ENCODE measurements at regions not wholly inside any gene's neighbourhood (a gene's known extent, or its start where the extent isn't known, plus 50 kb on each side); places are given as distances from the start of the nearest gene placed in this dataset.

GRCh38 chr5:88486431-88486830, 217.8 kb upstream of the TMEM161B start:
- H3K27ac Mint-ChIP-seq, result no peak overlapping the region
- no peak for TF ChIP-seq CTCF (IDR thresholded peaks at IDR 0.05)
- H3K27me3 Mint-ChIP-seq (ENCODE audit: insufficient read depth), result no peaks in the 10 kb centered on the region
- no peaks in the 10 kb centered on the region for H3K36me3 Mint-ChIP-seq (ENCODE audit: low read depth)
- H3K4me1 Mint-ChIP-seq (ENCODE audit: low read depth), result no peaks in the 10 kb centered on the region
- H3K4me3 Mint-ChIP-seq, result no peak overlapping the region
- DNase-seq, result no peak
- H3K9me3 Mint-ChIP-seq, result peaks cover 8% of the 10 kb centered on the region; the same call in 1 of the 2 replicates

- no peaks in the 10 kb centered on the region for H3K4me1 Mint-ChIP-seq (ENCODE audit: low read depth)
- H3K9me3 Mint-ChIP-seq, result peaks cover 12% of the 10 kb centered on the region; the same call in 1 of the 2 replicates
- TF ChIP-seq CTCF (IDR thresholded peaks at IDR 0.05), result no peak
- no peak for DNase-seq
- no peaks in the 10 kb centered on the region for H3K36me3 Mint-ChIP-seq (ENCODE audit: low read depth)
- H3K27me3 Mint-ChIP-seq (ENCODE audit: insufficient read depth), result no peaks in the 10 kb centered on the region
- H3K27ac Mint-ChIP-seq, result no peak overlapping the region
- no peak overlapping the region for H3K4me3 Mint-ChIP-seq
These were observed 216.9 kb upstream of the TMEM161B start for GRCh38 chr5:88485531-88485930.

GRCh38 chr5:88483964-88484672, 215.5 kb upstream of the TMEM161B start:
- no peak overlapping the region for H3K4me3 Mint-ChIP-seq
- no peak for TF ChIP-seq CTCF (IDR thresholded peaks at IDR 0.05)

DNA sequence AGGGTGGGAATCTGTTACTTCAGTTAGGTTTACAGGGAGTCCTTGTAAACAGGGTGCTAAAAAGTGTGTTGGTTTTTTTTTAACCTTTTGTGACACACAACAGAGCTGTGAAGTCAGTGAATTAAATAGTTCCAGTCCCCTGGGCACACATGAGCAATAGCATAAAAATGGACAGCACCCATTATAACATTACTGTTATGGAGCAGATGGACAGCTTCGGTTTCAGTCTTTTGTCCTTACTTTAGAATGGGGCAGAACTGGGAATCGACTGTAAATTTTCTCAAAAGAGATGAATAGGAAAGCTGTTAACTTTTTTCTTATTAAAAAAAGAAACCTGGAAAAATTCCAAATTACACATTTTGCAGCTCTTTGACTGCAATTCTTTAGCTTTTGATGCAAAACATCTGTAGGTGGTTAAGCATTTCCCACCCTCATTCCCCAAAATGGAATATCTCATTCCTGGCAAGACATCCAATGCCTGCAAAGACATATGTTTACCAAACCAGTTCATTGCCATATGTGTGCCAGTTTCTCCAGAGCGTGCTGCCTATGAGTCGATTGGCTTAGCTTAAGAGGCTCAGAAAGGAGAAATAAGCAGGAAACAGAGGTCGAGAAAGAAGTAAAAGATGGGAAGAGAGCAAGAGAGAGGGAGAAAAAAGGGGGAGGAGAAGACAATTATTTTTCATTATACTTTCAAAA, 212.3 kb upstream of the TMEM161B start:
- Mint-ChIP-seq H3K36me3 (ENCODE audit: low read depth) (no peaks in the 10 kb centered on the region), H3K27ac (no peak overlapping the region), H3K4me3 (no peak overlapping the region), H3K4me1 (ENCODE audit: low read depth) (no peaks in the 10 kb centered on the region), H3K27me3 (ENCODE audit: insufficient read depth) (no peaks in the 10 kb centered on the region), H3K9me3 (peaks cover 24% of the 10 kb centered on the region)
- no peak for DNase-seq
- no peak for TF ChIP-seq CTCF (IDR thresholded peaks at IDR 0.05)

More at GRCh38 chr5:88483964-88484672, 215.5 kb upstream of the TMEM161B start:
- Mint-ChIP-seq H3K36me3 (ENCODE audit: low read depth) (no peaks in the 10 kb centered on the region), H3K27ac (no peak overlapping the region), H3K9me3 (peaks cover 18% of the 10 kb centered on the region), H3K27me3 (ENCODE audit: insufficient read depth) (no peaks in the 10 kb centered on the region), H3K4me1 (ENCODE audit: low read depth) (no peaks in the 10 kb centered on the region)
- no peak for DNase-seq

DNA sequence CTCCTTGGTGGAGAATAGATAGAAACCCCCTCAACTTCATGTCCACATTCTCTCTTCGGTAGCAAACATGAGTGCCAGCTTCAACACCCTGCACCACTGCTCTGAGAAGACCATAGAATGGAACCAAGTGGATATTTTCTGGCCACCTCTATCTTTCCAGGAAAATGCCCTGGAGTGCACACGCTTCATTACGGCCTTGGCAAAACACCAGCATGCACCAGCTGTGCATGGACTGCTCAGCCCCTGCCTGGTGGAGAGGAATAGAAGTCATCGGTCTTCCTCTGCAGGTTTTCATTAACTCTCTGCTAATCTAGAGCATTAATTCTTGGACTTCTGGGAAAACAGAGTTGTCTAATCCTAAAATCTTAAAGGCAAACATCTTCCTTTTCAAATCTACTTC, 211.6 kb upstream of the TMEM161B start:
- no peak for TF ChIP-seq CTCF (IDR thresholded peaks at IDR 0.05)
- H3K4me1 Mint-ChIP-seq (ENCODE audit: low read depth), result no peaks in the 10 kb centered on the region
- H3K4me3 Mint-ChIP-seq, result no peak overlapping the region
- no peaks in the 10 kb centered on the region for H3K36me3 Mint-ChIP-seq (ENCODE audit: low read depth)
- H3K9me3 Mint-ChIP-seq, result peaks cover 24% of the 10 kb centered on the region
- no peak for DNase-seq
- no peak overlapping the region for H3K27ac Mint-ChIP-seq
- H3K27me3 Mint-ChIP-seq (ENCODE audit: insufficient read depth), result no peaks in the 10 kb centered on the region
